Fibroblast of lung (primary cell): ENCODE measurements at regions not wholly inside any gene's neighbourhood (a gene's known extent, or its start where the extent isn't known, plus 50 kb on each side); places are given as distances from the start of the nearest gene placed in this dataset.

ENCODE experiments used
- EZH2 ChIP-seq: IDR thresholded peaks from 2 replicates; pipeline ENCODE4 v1.5.1; 2012; ENCODE audit warnings: low read length, control low read depth, mild to moderate bottlenecking; ENCODE audit errors: missing control alignments
- TF ChIP-seq, protein P1 (sequence below), 2 donors: IDR thresholded peaks in 1 of 2; conservative IDR thresholded peaks in 1 of 2; 1 replicate in 1 of 2; 2 replicates in 1 of 2; pipeline ENCODE4 v1.5.1; 2011 to 2012; ENCODE audit warnings: low read length in 2 of 2, control low read depth in 1 of 2, inconsistent platforms in 1 of 2, low read depth in 1 of 2, mild to moderate bottlenecking in 1 of 2

DNA sequence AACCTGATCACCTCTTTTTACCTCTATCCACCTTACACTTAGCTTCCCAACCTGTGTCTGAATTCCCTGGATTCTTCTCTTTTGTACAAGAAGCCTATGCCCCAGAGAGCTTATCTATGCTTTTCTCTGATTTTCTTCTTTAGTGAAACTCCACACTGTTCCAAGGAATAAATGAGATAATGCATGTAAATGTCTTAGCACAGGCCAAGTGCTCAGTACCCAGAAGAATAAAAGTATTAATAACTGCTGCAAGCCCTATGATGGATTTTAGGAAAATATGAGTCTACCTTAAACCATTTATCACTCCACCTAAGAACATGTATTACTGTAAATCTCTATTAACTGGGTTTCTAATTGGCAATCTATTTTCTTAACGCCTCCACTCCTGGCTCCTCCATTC is 168.5 kb upstream of the TNC start:
- TF ChIP-seq, protein P1, sequence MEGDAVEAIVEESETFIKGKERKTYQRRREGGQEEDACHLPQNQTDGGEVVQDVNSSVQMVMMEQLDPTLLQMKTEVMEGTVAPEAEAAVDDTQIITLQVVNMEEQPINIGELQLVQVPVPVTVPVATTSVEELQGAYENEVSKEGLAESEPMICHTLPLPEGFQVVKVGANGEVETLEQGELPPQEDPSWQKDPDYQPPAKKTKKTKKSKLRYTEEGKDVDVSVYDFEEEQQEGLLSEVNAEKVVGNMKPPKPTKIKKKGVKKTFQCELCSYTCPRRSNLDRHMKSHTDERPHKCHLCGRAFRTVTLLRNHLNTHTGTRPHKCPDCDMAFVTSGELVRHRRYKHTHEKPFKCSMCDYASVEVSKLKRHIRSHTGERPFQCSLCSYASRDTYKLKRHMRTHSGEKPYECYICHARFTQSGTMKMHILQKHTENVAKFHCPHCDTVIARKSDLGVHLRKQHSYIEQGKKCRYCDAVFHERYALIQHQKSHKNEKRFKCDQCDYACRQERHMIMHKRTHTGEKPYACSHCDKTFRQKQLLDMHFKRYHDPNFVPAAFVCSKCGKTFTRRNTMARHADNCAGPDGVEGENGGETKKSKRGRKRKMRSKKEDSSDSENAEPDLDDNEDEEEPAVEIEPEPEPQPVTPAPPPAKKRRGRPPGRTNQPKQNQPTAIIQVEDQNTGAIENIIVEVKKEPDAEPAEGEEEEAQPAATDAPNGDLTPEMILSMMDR (conservative IDR thresholded peaks at IDR 0.05 in 1 of 2, IDR thresholded peaks at IDR 0.05 in 1 of 2; ENCODE audit: low read depth in 1 of 2, low read length in 2 of 2), result no peak
- TF ChIP-seq EZH2, result no peak
